Liver (tissue), 3 donors: ENCODE measurements at regions not wholly inside any gene's neighbourhood (a gene's known extent, or its start where the extent isn't known, plus 50 kb on each side); places are given as distances from the start of the nearest gene placed in this dataset.

Source experiments
- FOXA1 ChIP-seq: IDR thresholded peaks from 2 replicates; pipeline ENCODE4 v1.6.1; 2016; ENCODE audit warnings: antibody characterized with exemption
- HNF4A ChIP-seq, 2 donors: conservative IDR thresholded peaks; 2 replicates each; pipeline ENCODE4 v1.6.1; 2016; ENCODE audit warnings: antibody characterized with exemption in 2 of 2, mild to moderate bottlenecking in 2 of 2
- RAD21 ChIP-seq, 2 donors: IDR thresholded peaks; 2 replicates each; pipeline ENCODE4 v1.6.1; 2016; ENCODE audit warnings: antibody characterized with exemption in 2 of 2, mild to moderate bottlenecking in 2 of 2
- RXRA ChIP-seq, 2 donors: IDR thresholded peaks; 2 replicates each; pipeline ENCODE4 v1.6.1; 2017 to 2018; ENCODE audit warnings: antibody characterized with exemption in 2 of 2, mild to moderate bottlenecking in 1 of 2
- YY1 ChIP-seq: IDR thresholded peaks from 2 replicates; pipeline ENCODE4 v1.6.1; 2016; ENCODE audit warnings: antibody characterized with exemption, mild to moderate bottlenecking
- TF ChIP-seq, protein P1 (sequence below): fragments of 150-350 bp; IDR thresholded peaks from 2 replicates; pipeline ENCODE4 v1.5.1; 2017; ENCODE audit warnings: improper control_type of control experiment, low read depth, low read length; ENCODE audit not compliant: missing input control
- TF ChIP-seq, protein P2 (sequence below): IDR thresholded peaks from 2 replicates; pipeline ENCODE4 v1.6.1; 2016; ENCODE audit warnings: antibody characterized with exemption, mild to moderate bottlenecking
- TF ChIP-seq, protein P3 (sequence below): IDR thresholded peaks from 2 replicates; pipeline ENCODE4 v1.6.1; 2016; ENCODE audit warnings: antibody characterized with exemption
- donor health status: healthy.
- donor health status: healthy.

DNA sequence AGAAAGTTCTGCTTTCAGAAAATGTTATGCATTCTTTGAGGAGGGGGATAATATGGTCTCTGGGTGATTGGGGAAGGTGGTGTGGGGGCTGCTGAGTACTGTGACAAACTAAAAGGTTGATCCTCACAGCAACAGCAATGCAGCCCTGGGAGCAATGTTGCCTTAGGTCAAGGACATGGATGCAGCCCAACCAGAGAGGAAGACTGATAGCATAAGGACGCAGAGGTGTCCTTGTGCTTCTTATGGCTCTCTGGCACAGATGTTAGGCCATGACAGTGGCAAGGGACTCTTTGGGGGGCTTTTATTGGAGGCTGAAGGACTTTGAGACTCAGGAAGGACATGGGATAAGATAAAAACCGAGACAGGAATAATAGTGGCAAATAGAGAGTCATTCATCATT, 186.2 kb upstream of the PHACTR1 start:
- TF ChIP-seq, protein P1, sequence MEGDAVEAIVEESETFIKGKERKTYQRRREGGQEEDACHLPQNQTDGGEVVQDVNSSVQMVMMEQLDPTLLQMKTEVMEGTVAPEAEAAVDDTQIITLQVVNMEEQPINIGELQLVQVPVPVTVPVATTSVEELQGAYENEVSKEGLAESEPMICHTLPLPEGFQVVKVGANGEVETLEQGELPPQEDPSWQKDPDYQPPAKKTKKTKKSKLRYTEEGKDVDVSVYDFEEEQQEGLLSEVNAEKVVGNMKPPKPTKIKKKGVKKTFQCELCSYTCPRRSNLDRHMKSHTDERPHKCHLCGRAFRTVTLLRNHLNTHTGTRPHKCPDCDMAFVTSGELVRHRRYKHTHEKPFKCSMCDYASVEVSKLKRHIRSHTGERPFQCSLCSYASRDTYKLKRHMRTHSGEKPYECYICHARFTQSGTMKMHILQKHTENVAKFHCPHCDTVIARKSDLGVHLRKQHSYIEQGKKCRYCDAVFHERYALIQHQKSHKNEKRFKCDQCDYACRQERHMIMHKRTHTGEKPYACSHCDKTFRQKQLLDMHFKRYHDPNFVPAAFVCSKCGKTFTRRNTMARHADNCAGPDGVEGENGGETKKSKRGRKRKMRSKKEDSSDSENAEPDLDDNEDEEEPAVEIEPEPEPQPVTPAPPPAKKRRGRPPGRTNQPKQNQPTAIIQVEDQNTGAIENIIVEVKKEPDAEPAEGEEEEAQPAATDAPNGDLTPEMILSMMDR = no peak
- no peak for TF ChIP-seq RAD21 (IDR thresholded peaks at IDR 0.05)
- no peak for TF ChIP-seq FOXA1
- TF ChIP-seq, protein P2, sequence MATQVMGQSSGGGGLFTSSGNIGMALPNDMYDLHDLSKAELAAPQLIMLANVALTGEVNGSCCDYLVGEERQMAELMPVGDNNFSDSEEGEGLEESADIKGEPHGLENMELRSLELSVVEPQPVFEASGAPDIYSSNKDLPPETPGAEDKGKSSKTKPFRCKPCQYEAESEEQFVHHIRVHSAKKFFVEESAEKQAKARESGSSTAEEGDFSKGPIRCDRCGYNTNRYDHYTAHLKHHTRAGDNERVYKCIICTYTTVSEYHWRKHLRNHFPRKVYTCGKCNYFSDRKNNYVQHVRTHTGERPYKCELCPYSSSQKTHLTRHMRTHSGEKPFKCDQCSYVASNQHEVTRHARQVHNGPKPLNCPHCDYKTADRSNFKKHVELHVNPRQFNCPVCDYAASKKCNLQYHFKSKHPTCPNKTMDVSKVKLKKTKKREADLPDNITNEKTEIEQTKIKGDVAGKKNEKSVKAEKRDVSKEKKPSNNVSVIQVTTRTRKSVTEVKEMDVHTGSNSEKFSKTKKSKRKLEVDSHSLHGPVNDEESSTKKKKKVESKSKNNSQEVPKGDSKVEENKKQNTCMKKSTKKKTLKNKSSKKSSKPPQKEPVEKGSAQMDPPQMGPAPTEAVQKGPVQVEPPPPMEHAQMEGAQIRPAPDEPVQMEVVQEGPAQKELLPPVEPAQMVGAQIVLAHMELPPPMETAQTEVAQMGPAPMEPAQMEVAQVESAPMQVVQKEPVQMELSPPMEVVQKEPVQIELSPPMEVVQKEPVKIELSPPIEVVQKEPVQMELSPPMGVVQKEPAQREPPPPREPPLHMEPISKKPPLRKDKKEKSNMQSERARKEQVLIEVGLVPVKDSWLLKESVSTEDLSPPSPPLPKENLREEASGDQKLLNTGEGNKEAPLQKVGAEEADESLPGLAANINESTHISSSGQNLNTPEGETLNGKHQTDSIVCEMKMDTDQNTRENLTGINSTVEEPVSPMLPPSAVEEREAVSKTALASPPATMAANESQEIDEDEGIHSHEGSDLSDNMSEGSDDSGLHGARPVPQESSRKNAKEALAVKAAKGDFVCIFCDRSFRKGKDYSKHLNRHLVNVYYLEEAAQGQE = no peak
- TF ChIP-seq, protein P3, sequence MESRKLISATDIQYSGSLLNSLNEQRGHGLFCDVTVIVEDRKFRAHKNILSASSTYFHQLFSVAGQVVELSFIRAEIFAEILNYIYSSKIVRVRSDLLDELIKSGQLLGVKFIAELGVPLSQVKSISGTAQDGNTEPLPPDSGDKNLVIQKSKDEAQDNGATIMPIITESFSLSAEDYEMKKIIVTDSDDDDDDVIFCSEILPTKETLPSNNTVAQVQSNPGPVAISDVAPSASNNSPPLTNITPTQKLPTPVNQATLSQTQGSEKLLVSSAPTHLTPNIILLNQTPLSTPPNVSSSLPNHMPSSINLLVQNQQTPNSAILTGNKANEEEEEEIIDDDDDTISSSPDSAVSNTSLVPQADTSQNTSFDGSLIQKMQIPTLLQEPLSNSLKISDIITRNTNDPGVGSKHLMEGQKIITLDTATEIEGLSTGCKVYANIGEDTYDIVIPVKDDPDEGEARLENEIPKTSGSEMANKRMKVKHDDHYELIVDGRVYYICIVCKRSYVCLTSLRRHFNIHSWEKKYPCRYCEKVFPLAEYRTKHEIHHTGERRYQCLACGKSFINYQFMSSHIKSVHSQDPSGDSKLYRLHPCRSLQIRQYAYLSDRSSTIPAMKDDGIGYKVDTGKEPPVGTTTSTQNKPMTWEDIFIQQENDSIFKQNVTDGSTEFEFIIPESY = no peak
- no peak for TF ChIP-seq RXRA (IDR thresholded peaks at IDR 0.05)
- TF ChIP-seq HNF4A (conservative IDR thresholded peaks at IDR 0.05) = no peak
- TF ChIP-seq YY1 = no peak
